Fibroblast of lung (primary cell): ENCODE measurements at regions not wholly inside any gene's neighbourhood (a gene's known extent, or its start where the extent isn't known, plus 50 kb on each side); places are given as distances from the start of the nearest gene placed in this dataset.

Experiments used
- DNase-seq, 2 donors: peaks; one replicate each; pipeline versions ENCODE4 v3.0.0 to v3.0.0-alpha.2; 2010; ENCODE audit warnings: low read depth in 2 of 2
- H2AFZ ChIP-seq: 2 replicates; pipeline ENCODE4 v1.5.1; 2012; ENCODE audit warnings: low read length, control low read depth, inconsistent platforms
- H3K27ac ChIP-seq: 2 replicates; pipeline ENCODE4 v1.5.1; 2011; ENCODE audit warnings: low read length, control low read depth; ENCODE audit not compliant: insufficient read depth
- H3K27me3 ChIP-seq: 2 replicates; pipeline ENCODE4 v1.5.1; 2011; ENCODE audit warnings: mild to moderate bottlenecking, low read length; ENCODE audit not compliant: control insufficient read depth, insufficient read depth
- H3K36me3 ChIP-seq: 2 replicates; pipeline ENCODE4 v1.5.1; 2011; ENCODE audit warnings: low read length; ENCODE audit not compliant: control insufficient read depth, insufficient read depth
- H3K4me1 ChIP-seq: 2 replicates; pipeline ENCODE4 v1.5.1; 2011; ENCODE audit warnings: low read length; ENCODE audit not compliant: control insufficient read depth, insufficient read depth; ENCODE audit errors: extremely low read depth
- H3K4me2 ChIP-seq: 2 replicates; pipeline ENCODE4 v1.5.1; 2011; ENCODE audit warnings: low read length, control low read depth; ENCODE audit not compliant: insufficient read depth; ENCODE audit errors: extremely low read depth
- H3K4me3 ChIP-seq, 4 experiments: fragments of 200-600 bp in 1 of 4; sonication (generic) in 1 of 4; replicated peaks in 1 of 4; 2 replicates each; pipeline ENCODE4 v1.5.1; 2011 to 2016; ENCODE audit warnings: low read length in 4 of 4, low read depth in 3 of 4, mild to moderate bottlenecking in 3 of 4, control low read depth in 2 of 4, inconsistent platforms in 1 of 4, mixed read lengths in 1 of 4; ENCODE audit not compliant: insufficient read depth in 1 of 4; ENCODE audit errors: control extremely low read depth in 1 of 4
- H3K79me2 ChIP-seq: 2 replicates; pipeline ENCODE4 v1.5.1; 2012; ENCODE audit warnings: mild to moderate bottlenecking, low read length, inconsistent platforms; ENCODE audit not compliant: control insufficient read depth, insufficient read depth
- H3K9ac ChIP-seq: 2 replicates; pipeline ENCODE4 v1.5.1; 2011; ENCODE audit warnings: mild to moderate bottlenecking, low read length, control low read depth; ENCODE audit not compliant: insufficient read depth
- H3K9me3 ChIP-seq: 2 replicates; pipeline ENCODE4 v1.5.1; 2012; ENCODE audit warnings: low read depth, low read length; ENCODE audit not compliant: control insufficient read depth, insufficient read depth
- H4K20me1 ChIP-seq: 2 replicates; pipeline ENCODE4 v1.5.1; 2011; ENCODE audit warnings: low read length; ENCODE audit not compliant: control insufficient read depth, insufficient read depth; ENCODE audit errors: extremely low read depth
- CTCF ChIP-seq, 2 donors: IDR thresholded peaks in 1 of 2; conservative IDR thresholded peaks in 1 of 2; 1 replicate in 1 of 2; 2 replicates in 1 of 2; pipeline ENCODE4 v1.5.1; 2011 to 2012; ENCODE audit warnings: low read length in 2 of 2, control low read depth in 1 of 2, inconsistent platforms in 1 of 2, low read depth in 1 of 2, mild to moderate bottlenecking in 1 of 2
- EZH2 ChIP-seq: IDR thresholded peaks from 2 replicates; pipeline ENCODE4 v1.5.1; 2012; ENCODE audit warnings: low read length, control low read depth, mild to moderate bottlenecking; ENCODE audit errors: missing control alignments

GRCh38 chr10:83817797-83818196 is 321.5 kb upstream of the GHITM start:
- Histone ChIP-seq H3K9me3 (no peaks in the 10 kb centered on the region), H3K4me1 (no peaks in the 10 kb centered on the region), H3K9ac (no peak overlapping the region), H3K27me3 (no peaks in the 10 kb centered on the region), H3K4me2 (no peak overlapping the region), H2AFZ (no peak overlapping the region), H4K20me1 (no peaks in the 10 kb centered on the region), H3K79me2 (no peaks in the 10 kb centered on the region), H3K27ac (no peak overlapping the region), H3K36me3 (no peaks in the 10 kb centered on the region), H3K4me3 (no peak overlapping the region)
- TF ChIP-seq CTCF (conservative IDR thresholded peaks at IDR 0.05 in 1 of 2, IDR thresholded peaks at IDR 0.05 in 1 of 2; ENCODE audit: low read depth in 1 of 2, low read length in 2 of 2) (no peak), EZH2 (no peak)
- no peak for DNase-seq

DNA sequence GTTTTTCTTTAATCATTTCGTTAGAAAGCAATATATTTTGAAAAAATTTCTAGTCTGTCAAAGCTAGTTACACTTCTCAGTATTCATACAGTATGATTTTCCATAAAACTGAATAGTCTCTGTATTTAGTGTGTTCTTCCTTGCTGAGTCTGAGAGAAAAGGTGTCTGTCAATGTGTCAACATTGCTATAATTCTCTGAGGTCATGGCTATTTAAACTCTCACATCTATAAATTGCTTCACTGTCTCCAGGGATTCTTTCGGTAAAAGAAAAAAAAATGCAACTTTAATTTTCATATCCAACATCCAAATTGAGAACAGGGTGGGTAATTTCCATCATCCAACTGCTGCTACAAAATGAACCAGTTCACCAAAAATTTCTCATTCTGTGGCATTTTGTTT is 319.7 kb upstream of the GHITM start:
- H3K36me3 ChIP-seq: no peaks in the 10 kb centered on the region
- no peak for DNase-seq
- no peaks in the 10 kb centered on the region for H3K27me3 ChIP-seq
- no peaks in the 10 kb centered on the region for H3K9me3 ChIP-seq
- H3K4me3 ChIP-seq: no peak overlapping the region
- H3K4me2 ChIP-seq: no peak overlapping the region
- H3K9ac ChIP-seq: no peak overlapping the region
- H3K27ac ChIP-seq: no peak overlapping the region
- no peak overlapping the region for H2AFZ ChIP-seq
- H3K4me1 ChIP-seq: no peaks in the 10 kb centered on the region
- H4K20me1 ChIP-seq: no peaks in the 10 kb centered on the region
- no peak for TF ChIP-seq CTCF (conservative IDR thresholded peaks at IDR 0.05 in 1 of 2, IDR thresholded peaks at IDR 0.05 in 1 of 2; ENCODE audit: low read depth in 1 of 2, low read length in 2 of 2)
- no peak for TF ChIP-seq EZH2
- H3K79me2 ChIP-seq: no peaks in the 10 kb centered on the region

DNA sequence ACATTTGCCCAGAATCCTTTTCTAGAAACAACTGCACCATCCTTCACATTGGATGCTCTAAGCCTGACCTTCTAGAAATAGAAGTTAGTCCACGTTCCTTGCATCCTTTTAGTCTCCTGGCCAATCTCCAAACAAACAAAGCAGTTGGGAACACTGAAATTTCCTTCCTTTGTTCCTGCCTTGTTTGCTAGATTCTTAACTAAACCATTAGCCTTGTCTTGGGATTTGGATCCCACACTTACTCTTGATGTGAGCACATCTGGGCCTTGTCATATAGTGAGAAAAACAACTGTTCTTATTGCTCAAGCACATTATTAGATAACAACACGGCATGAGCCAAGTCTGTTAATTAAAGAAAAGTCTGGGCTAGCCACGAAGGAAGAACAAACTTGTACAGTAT is 319.3 kb upstream of the GHITM start:
- H3K9me3 ChIP-seq: no peaks in the 10 kb centered on the region
- no peak for DNase-seq
- no peak overlapping the region for H3K9ac ChIP-seq
- no peaks in the 10 kb centered on the region for H3K79me2 ChIP-seq
- H3K36me3 ChIP-seq: no peaks in the 10 kb centered on the region
- H3K4me3 ChIP-seq: no peak overlapping the region
- no peaks in the 10 kb centered on the region for H3K4me1 ChIP-seq
- TF ChIP-seq CTCF (conservative IDR thresholded peaks at IDR 0.05 in 1 of 2, IDR thresholded peaks at IDR 0.05 in 1 of 2; ENCODE audit: low read depth in 1 of 2, low read length in 2 of 2) (no peak), EZH2 (no peak)
- H3K4me2 ChIP-seq: no peak overlapping the region
- no peak overlapping the region for H3K27ac ChIP-seq
- no peak overlapping the region for H2AFZ ChIP-seq
- H3K27me3 ChIP-seq: no peaks in the 10 kb centered on the region
- H4K20me1 ChIP-seq: no peaks in the 10 kb centered on the region
